ENCODE measurements at regions not wholly inside any gene's neighbourhood (a gene's known extent, or its start where the extent isn't known, plus 50 kb on each side); places are given as distances from the start of the nearest gene placed in this dataset.

DNA sequence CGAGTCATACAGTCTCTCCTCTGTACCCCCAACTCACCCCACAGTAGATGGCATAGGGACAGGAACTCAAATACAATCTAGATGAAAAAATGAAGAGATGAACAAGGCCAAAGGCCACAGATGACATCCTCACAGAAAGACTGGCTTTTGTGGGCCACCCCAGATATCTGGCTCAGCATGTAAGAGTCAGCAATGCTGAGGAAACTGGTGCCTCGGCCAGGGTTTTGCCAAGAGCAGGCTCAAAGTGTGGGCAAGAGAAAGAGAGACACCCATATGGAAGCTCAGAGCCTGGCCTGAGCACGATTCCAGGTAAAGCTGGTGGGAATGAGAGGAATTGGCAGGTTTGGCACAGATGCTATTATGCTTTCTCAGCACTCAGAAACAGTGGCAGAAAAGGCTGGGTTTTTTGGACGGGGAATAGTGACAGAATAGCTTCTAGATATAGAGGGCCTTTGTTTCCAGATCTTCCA, 460.6 kb downstream of the FOXO1 start:
- DNase-seq (ENCODE audit: low read depth in 2 of 2): no peak
- TF ChIP-seq, protein P1, sequence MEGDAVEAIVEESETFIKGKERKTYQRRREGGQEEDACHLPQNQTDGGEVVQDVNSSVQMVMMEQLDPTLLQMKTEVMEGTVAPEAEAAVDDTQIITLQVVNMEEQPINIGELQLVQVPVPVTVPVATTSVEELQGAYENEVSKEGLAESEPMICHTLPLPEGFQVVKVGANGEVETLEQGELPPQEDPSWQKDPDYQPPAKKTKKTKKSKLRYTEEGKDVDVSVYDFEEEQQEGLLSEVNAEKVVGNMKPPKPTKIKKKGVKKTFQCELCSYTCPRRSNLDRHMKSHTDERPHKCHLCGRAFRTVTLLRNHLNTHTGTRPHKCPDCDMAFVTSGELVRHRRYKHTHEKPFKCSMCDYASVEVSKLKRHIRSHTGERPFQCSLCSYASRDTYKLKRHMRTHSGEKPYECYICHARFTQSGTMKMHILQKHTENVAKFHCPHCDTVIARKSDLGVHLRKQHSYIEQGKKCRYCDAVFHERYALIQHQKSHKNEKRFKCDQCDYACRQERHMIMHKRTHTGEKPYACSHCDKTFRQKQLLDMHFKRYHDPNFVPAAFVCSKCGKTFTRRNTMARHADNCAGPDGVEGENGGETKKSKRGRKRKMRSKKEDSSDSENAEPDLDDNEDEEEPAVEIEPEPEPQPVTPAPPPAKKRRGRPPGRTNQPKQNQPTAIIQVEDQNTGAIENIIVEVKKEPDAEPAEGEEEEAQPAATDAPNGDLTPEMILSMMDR (IDR thresholded peaks at IDR 0.05; ENCODE audit: low read depth, low read length): no peak

DNA sequence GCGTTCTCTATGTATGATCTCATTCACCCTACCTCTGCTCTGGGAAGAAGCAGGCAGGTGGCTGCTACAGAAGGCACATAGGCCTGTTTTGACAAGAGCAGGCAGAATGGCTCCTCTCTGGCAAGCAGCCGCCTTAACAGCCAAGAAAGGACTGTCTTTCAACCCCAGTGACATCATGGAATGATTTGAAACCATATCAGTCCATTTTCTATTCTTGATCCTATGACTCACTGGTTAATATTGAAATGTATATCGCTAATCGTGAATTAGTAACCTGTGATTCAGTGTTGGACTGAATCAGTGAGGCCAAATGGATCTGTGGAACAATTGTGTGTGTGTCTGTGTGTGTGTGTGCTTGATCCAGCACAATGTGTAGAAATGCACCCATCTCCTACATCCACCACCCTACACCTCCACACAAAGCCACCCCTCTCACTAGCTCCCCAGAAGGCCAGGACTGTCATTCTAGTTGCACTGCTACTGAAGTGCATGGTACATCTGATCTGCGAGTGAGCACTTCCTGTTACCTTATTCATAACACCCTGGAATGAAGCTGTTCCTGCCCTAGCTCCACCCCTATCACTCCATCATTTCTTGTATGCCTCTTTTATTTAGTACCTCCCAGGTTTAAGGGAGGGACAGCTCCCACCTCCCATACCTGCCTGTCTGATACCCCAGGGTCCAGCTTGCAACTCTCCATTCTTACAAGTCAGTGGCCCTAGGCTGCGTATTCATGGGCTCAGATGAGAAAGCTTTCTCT, 460.0 kb downstream of the FOXO1 start:
- no peak overlapping the region for H3K4me3 ChIP-seq (replicated peaks in 1 of 2; ENCODE audit: low read depth in 2 of 2, low read length in 2 of 2)
- TF ChIP-seq, protein P1 (IDR thresholded peaks at IDR 0.05; ENCODE audit: low read depth, low read length): no peak
- peak; percentile 52 to 67 for DNase-seq (ENCODE audit: low read depth in 2 of 2)

More for the DNA sequence above, 460.6 kb downstream of the FOXO1 start:
- H3K4me3 ChIP-seq (replicated peaks in 1 of 2; ENCODE audit: low read depth in 2 of 2, low read length in 2 of 2): no peak overlapping the region

DNA sequence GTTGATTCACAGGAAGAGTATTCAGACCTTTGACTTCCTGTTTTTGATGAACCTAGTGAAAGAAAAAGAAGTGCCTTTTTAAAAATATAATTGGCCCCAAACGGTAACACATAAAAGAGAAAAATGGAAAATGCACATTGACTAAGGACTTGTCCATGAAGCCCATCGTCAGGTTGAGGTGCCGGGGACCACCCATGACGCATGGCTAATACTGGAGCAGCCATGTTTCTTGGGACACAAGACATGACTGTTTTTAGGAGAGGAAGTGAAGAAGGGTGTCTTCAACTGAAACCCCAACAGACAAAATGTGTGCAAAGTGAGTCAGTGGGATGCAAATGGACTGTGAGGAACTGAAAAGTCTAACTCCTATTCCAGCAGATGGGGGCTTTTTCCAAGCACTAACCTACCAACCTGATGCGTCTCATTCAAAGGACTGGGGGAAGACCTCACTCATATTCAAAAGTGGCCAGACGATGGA, 459.4 kb downstream of the FOXO1 start:
- no peak overlapping the region for H3K4me3 ChIP-seq (replicated peaks in 1 of 2; ENCODE audit: low read depth in 2 of 2, low read length in 2 of 2)
- DNase-seq (ENCODE audit: low read depth in 2 of 2): no peak
- TF ChIP-seq, protein P1 (IDR thresholded peaks at IDR 0.05; ENCODE audit: low read depth, low read length): no peak

DNA sequence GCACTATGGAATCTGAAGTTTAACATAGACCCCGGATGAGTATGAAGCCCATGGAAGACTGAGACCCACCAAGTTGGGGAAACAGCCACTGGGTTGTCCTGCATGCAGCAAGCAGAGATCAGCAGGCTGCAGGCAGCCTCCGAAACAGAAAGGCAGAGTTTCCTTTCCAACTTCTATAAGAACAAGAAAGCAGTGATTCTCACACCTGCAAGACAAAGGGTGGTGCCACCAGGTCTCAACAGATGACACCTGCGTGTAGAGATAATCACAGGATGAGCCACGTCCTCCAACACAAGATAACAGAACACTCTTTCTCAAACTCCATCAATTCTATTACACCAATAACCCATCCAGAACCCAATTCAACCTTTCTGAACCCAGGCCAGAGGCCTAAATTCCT, 457.9 kb downstream of the FOXO1 start:
- H3K4me3 ChIP-seq (replicated peaks in 1 of 2; ENCODE audit: low read depth in 2 of 2, low read length in 2 of 2): no peak overlapping the region
- TF ChIP-seq, protein P1 (IDR thresholded peaks at IDR 0.05; ENCODE audit: low read depth, low read length): no peak
- no peak for DNase-seq (ENCODE audit: low read depth in 2 of 2)

DNA sequence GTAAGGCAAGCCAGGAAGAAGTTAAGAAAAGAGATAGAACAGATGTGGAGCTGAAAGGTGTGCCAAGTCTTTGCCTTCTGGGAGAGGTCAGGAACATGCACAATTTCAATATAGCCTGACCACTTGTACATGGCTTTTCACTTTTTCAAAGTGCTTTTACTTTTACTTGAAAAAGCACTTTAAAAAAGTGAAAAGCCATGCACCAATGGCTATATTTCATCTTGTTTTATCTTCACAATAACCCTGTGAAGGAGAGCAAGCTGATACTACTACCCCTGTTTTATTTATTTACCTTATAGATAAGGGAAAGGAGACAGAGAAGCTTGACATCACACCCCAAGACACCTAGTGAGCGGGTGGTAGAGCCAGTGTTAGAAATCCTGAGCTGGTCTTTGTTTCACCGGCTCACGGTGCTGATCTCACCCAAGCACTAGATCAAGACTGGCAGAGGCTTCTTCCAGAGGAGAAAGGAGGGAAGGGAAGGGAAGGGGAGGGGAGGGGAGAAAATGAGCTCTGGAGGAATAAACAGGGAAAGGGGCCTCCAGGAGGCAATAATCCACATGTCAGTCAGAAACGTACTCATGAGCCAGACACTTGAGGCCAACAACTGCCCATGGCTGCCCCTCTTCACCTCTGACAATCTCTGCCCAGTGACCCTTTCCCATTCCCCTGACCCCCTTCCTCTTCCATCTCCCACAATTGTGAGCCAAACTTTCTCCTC, 455.4 kb downstream of the FOXO1 start:
- no peak overlapping the region for H3K4me3 ChIP-seq (replicated peaks in 1 of 2; ENCODE audit: low read depth in 2 of 2, low read length in 2 of 2)
- TF ChIP-seq, protein P1 (IDR thresholded peaks at IDR 0.05; ENCODE audit: low read depth, low read length): no peak
- no peak for DNase-seq (ENCODE audit: low read depth in 2 of 2)

DNA sequence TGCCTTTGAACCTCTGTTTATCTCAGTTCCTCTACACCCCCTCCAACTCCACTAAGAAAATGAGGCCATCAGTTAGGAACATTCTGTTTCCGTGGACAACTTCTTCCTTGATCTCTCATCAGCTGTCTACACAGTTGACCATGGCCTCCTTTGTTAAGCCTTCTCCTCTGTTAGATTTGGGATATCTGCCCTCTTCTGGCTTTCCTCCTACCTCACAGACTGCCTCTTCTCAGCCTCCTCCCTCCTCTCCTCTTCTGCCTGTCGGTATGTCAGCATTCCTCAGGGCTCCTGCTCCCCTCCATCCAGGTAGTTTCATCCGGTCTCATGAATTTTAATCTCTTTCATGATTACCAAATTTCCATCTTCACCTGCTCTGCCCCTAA, 454.9 kb downstream of the FOXO1 start:
- TF ChIP-seq, protein P1 (IDR thresholded peaks at IDR 0.05; ENCODE audit: low read depth, low read length): no peak
- H3K4me3 ChIP-seq (replicated peaks in 1 of 2; ENCODE audit: low read depth in 2 of 2, low read length in 2 of 2): no peak overlapping the region
- DNase-seq (ENCODE audit: low read depth in 2 of 2): no peak

Measured in cardiac fibroblast (primary cell).